ENCODE measurements at regions not wholly inside any gene's neighbourhood (a gene's known extent, or its start where the extent isn't known, plus 50 kb on each side); places are given as distances from the start of the nearest gene placed in this dataset.

- Histone ChIP-seq H3K36me3 (replicated peaks; ENCODE audit: insufficient read depth, low read length) (no peaks in the 10 kb centered on the region), H3K9ac (ENCODE audit: low read length) (no peak overlapping the region), H3K4me2 (ENCODE audit: low read depth, low read length) (no peak overlapping the region), H3K27ac (ENCODE audit: low read length) (no peak overlapping the region), H3K4me3 (ENCODE audit: low read length) (no peak overlapping the region), H3K9me3 (replicated peaks; ENCODE audit: insufficient read depth, low read length) (no peaks in the 10 kb centered on the region), H2AFZ (ENCODE audit: low read length) (no peak overlapping the region), H3K9me2 (replicated peaks; ENCODE audit: insufficient read depth, low read length) (no peaks in the 10 kb centered on the region), H4K20me1 (ENCODE audit: insufficient read depth, low read length) (no peaks in the 10 kb centered on the region), H3K27me3 (replicated peaks; ENCODE audit: insufficient read depth, low read length) (no peaks in the 10 kb centered on the region; the same call in 1 of the 2 replicates), H3K4me1 (ENCODE audit: low read length) (no peaks in the 10 kb centered on the region), H3K79me2 (ENCODE audit: low read length) (no peaks in the 10 kb centered on the region), H3F3A (ENCODE audit: insufficient read depth, low read length) (no peaks in the 10 kb centered on the region)
- no peak for DNase-seq
- no peak for TF ChIP-seq EZH2 (optimal IDR thresholded peaks at IDR 0.05; ENCODE audit: low read depth, low read length)
- no peak for TF ChIP-seq EZH2phosphoT487 (IDR thresholded peaks at IDR 0.05; ENCODE audit: low read length)
- TF ChIP-seq, protein P1, sequence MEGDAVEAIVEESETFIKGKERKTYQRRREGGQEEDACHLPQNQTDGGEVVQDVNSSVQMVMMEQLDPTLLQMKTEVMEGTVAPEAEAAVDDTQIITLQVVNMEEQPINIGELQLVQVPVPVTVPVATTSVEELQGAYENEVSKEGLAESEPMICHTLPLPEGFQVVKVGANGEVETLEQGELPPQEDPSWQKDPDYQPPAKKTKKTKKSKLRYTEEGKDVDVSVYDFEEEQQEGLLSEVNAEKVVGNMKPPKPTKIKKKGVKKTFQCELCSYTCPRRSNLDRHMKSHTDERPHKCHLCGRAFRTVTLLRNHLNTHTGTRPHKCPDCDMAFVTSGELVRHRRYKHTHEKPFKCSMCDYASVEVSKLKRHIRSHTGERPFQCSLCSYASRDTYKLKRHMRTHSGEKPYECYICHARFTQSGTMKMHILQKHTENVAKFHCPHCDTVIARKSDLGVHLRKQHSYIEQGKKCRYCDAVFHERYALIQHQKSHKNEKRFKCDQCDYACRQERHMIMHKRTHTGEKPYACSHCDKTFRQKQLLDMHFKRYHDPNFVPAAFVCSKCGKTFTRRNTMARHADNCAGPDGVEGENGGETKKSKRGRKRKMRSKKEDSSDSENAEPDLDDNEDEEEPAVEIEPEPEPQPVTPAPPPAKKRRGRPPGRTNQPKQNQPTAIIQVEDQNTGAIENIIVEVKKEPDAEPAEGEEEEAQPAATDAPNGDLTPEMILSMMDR (IDR thresholded peaks at IDR 0.05; ENCODE audit: low read length) = no peak
These were observed 53.1 kb upstream of the RUNX3 start for GRCh38 chr1:24983006-24983680.

- no peaks in the 10 kb centered on the region for H3K79me2 ChIP-seq (ENCODE audit: low read length)
- no peak for DNase-seq
- H3K27ac ChIP-seq (ENCODE audit: low read length) = no peak overlapping the region
- H2AFZ ChIP-seq (ENCODE audit: low read length) = no peak overlapping the region
- H3K4me1 ChIP-seq (ENCODE audit: low read length) = no peaks in the 10 kb centered on the region
- no peak overlapping the region for H3K4me2 ChIP-seq (ENCODE audit: low read depth, low read length)
- TF ChIP-seq, protein P1 (IDR thresholded peaks at IDR 0.05; ENCODE audit: low read length) = no peak
- TF ChIP-seq EZH2 (optimal IDR thresholded peaks at IDR 0.05; ENCODE audit: low read depth, low read length) (no peak), EZH2phosphoT487 (IDR thresholded peaks at IDR 0.05; ENCODE audit: low read length) (no peak)
- no peaks in the 10 kb centered on the region; the same call in 1 of the 2 replicates for H3K27me3 ChIP-seq (replicated peaks; ENCODE audit: insufficient read depth, low read length)
- no peaks in the 10 kb centered on the region for H3K9me2 ChIP-seq (replicated peaks; ENCODE audit: insufficient read depth, low read length)
- H3K9me3 ChIP-seq (replicated peaks; ENCODE audit: insufficient read depth, low read length) = no peaks in the 10 kb centered on the region
- no peak overlapping the region for H3K4me3 ChIP-seq (ENCODE audit: low read length)
- H3F3A ChIP-seq (ENCODE audit: insufficient read depth, low read length) = no peaks in the 10 kb centered on the region
- no peaks in the 10 kb centered on the region for H4K20me1 ChIP-seq (ENCODE audit: insufficient read depth, low read length)
- no peak overlapping the region for H3K9ac ChIP-seq (ENCODE audit: low read length)
- H3K36me3 ChIP-seq (replicated peaks; ENCODE audit: insufficient read depth, low read length) = no peaks in the 10 kb centered on the region
These were observed 51.5 kb upstream of the RUNX3 start for GRCh38 chr1:24981631-24982005.

GRCh38 chr1:24980836-24981630 lies 51.0 kb upstream of the RUNX3 start:
- no peaks in the 10 kb centered on the region for H3K36me3 ChIP-seq (replicated peaks; ENCODE audit: insufficient read depth, low read length)
- no peaks in the 10 kb centered on the region for H3F3A ChIP-seq (ENCODE audit: insufficient read depth, low read length)
- TF ChIP-seq, protein P1 (IDR thresholded peaks at IDR 0.05; ENCODE audit: low read length) = no peak
- TF ChIP-seq EZH2 (optimal IDR thresholded peaks at IDR 0.05; ENCODE audit: low read depth, low read length) (no peak), EZH2phosphoT487 (IDR thresholded peaks at IDR 0.05; ENCODE audit: low read length) (no peak)
- H3K4me1 ChIP-seq (ENCODE audit: low read length) = no peaks in the 10 kb centered on the region
- no peak overlapping the region for H3K9ac ChIP-seq (ENCODE audit: low read length)
- H4K20me1 ChIP-seq (ENCODE audit: insufficient read depth, low read length) = no peaks in the 10 kb centered on the region
- H3K9me2 ChIP-seq (replicated peaks; ENCODE audit: insufficient read depth, low read length) = no peaks in the 10 kb centered on the region
- H3K4me2 ChIP-seq (ENCODE audit: low read depth, low read length) = no peak overlapping the region
- no peak overlapping the region for H2AFZ ChIP-seq (ENCODE audit: low read length)
- DNase-seq = no peak
- H3K4me3 ChIP-seq (ENCODE audit: low read length) = no peak overlapping the region
- H3K27ac ChIP-seq (ENCODE audit: low read length) = no peak overlapping the region
- no peaks in the 10 kb centered on the region for H3K9me3 ChIP-seq (replicated peaks; ENCODE audit: insufficient read depth, low read length)
- H3K27me3 ChIP-seq (replicated peaks; ENCODE audit: insufficient read depth, low read length) = no peaks in the 10 kb centered on the region; the same call in 1 of the 2 replicates
- no peaks in the 10 kb centered on the region for H3K79me2 ChIP-seq (ENCODE audit: low read length)

Measured in MM.1S (cell line).